Kidney glomerular epithelial cell (primary cell): ENCODE measurements at regions not wholly inside any gene's neighbourhood (a gene's known extent, or its start where the extent isn't known, plus 50 kb on each side); places are given as distances from the start of the nearest gene placed in this dataset.
A peak's percentile ranks its signal among the peaks of the same experiment; 100 is the strongest.

Experiments used
- DNase-seq: peaks from one replicate; lab custom pipeline; 2025; lab: John Stamatoyannopoulos, UW

GRCh38 chr20:12659942-12660341 lies 348.8 kb upstream of the SPTLC3 start:
- no peak for DNase-seq

GRCh38 chr20:12660918-12661317 lies 347.9 kb upstream of the SPTLC3 start:
- no peak for DNase-seq

GRCh38 chr20:12670301-12670700 lies 338.5 kb upstream of the SPTLC3 start:
- no peak for DNase-seq

- DNase-seq, result no peak
Measured at GRCh38 chr20:12673352-12673751, 335.4 kb upstream of the SPTLC3 start.

DNA sequence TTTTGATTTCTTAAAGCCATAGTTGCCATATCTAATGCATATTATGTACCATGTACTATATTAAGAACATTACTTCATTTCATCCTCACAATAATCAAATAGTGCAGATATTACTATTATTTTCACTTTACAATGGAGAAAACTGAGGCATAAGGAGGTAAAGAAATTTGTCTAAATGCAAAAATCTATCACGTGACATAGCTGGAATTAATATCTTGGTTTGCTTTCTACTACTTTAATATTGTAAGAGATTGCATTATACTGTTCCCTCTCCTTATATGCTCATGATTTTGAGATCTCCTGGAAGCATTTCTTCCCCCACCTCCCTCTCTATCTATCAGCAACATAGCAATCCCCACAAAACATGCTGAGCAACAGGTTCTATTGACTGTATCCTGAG lies 330.8 kb upstream of the SPTLC3 start:
- no peak for DNase-seq

DNA sequence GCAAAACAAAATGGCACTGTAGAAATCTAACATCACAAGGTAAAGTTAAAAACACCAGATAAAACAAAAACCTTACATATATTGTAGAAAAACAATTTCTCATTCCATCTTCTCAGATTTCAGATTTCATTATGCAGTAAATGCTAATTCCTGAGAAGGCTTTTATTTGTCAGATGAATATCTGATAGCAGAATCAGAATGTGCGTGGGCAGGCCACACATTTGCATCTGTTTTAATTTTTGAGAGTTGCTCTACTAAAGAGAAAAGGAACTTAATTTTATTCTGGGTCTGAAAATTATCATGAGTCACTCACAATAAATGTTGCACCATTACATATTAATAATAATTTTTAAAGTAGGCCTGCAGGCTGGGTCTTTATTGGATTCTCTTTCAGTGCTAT lies 329.3 kb upstream of the SPTLC3 start:
- no peak for DNase-seq

GRCh38 chr20:12682613-12683012 lies 326.2 kb upstream of the SPTLC3 start:
- no peak for DNase-seq

DNA sequence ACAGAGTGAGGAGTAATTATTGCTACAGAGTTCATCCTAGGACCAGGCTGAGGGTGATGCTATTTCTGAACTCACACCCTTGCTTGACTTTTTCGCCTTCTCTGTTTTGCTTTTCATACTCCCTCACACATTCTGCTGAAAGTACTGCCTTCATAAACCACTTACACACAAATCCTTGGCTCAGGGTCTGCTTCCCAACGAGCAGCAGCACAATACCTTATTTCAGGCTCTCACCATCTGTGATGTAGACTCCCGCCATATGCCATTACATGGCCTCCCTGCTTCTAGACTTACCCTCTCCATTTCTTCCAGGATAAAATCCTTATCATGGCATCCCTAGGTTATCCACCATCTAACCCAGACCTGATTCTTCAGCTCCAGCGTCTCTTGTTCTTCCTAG lies 321.3 kb upstream of the SPTLC3 start:
- DNase-seq, result no peak

- DNase-seq, result no peak
Measured at GRCh38 chr20:12695937-12696336, 312.8 kb upstream of the SPTLC3 start.

DNA sequence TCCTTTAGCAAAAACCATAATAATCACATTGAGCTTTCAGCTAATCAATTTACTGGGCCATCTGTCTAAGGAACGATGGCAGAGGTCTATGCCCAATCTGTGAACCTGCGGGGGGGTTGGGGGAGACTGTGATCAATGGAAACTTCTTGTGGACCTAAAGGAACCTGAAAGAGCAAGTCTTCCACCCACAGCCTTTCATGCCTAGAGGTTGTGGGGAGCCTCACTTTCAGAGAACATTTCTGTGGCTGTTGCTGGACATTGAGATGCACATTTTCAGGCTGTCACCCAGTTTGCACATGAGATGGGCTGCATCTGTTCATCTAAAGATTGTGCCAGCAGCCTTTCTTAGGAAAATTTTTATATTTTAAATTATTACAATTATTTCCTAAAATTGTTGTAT lies 310.0 kb upstream of the SPTLC3 start:
- DNase-seq, result no peak

DNA sequence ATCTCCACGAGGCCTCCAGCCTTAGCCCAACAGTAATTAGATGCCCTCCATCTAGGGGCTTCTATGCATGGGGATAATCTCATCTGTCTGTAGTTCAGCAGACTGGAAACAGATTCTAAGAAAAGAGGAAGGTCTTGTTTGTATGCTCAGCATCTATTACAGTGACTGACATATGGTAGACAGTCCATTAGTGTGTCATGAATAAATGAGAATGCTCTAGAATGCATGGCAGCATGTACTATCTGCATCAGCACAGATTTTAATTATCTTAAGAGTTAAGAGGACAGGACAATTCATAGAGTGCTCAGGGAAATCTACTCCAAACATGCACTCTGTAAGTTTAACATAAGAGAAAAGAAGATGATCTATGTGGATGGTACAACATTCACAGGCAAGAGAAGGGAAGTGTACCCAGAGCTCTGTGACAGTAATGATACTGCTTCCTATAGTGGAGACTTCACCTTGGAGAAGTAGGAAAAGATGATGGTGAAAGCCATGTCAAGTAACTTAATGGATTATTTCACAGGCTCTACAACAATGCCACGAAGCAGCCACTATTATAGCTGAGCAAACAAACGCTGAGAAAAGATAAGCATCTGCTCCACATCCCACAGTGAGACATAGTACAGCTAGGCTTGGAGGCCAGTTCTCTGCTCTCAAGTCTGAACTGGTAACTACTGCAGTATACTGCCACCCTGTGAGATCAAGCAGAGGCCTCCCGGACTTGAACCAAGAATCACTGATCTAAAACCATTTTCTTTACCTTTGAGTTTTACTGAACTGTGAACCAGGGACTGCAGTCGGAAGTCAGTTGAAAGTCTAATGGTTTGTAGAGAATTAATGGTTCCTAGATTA lies 309.2 kb upstream of the SPTLC3 start:
- DNase-seq, result no peak

DNA sequence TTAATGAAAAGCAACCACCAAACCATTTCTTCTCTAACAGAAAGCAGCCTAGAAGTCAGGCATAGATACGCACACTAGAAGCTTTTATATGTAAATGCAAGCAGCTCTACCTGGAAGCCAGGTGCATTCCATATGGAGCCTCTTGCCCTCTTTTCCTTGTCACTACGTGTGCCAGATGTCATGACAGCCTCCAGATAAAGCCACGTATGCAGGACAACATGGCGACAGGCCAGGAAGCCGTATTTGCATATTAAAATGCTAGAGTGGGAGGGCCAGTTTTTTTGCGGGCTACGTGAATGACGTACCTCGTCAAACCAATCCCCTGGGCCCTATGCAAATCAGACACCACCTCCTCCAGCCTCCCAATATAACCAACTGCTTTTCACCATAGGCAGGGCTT lies 308.1 kb upstream of the SPTLC3 start:
- no peak for DNase-seq

DNA sequence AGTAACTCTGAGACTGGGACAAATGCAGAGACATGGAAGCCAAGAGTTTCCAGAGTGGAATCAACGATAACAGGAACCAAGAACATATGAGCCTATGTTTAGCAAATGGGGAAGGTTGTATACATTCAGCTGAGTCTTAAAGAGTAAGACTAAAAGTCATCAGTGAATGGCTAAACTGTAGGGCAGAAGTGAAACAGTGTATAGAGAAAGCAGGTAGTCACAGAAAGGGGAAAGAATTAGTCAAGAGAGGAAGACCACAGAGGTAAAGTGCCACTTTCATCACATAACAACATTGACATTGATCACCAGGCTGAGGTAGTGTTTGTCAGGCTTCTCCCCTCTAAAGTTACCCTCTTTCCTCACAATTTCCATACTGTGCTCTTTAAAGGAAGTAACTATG lies 306.5 kb upstream of the SPTLC3 start:
- DNase-seq, result no peak

- no peak for DNase-seq
Measured at GRCh38 chr20:12715371-12715770, 293.4 kb upstream of the SPTLC3 start.

DNA sequence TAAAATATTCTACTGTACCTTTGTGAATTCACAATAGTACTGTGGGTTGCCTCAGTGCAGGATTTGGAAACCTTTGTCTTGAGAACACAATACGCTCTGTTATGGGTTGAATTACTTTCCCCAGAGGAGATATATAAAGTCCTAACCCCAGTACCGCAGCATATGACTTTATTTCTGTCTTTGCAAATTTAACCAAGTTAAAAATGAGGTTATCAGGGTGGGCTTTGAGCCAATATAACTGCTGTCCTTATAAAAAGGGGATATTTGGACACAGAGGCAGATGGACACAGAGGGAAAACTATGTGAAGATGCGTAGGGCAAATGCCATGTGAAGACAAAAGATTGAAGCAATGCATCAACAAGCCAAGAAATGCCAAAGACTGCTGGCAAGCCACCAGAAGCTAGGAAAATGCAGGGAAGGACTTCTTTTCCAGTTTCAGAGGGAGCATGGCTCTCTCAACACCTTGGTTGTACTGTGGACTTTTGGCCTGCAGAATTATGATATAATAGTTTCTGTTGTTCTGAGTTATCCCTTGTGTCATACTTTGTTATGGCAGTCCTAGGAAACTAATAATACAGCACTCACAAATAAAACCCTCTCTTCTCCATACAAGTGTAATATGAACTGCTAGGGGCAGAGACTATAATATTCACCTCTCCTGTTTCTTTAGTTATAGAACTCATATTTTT lies 292.6 kb upstream of the SPTLC3 start:
- DNase-seq, result no peak

DNA sequence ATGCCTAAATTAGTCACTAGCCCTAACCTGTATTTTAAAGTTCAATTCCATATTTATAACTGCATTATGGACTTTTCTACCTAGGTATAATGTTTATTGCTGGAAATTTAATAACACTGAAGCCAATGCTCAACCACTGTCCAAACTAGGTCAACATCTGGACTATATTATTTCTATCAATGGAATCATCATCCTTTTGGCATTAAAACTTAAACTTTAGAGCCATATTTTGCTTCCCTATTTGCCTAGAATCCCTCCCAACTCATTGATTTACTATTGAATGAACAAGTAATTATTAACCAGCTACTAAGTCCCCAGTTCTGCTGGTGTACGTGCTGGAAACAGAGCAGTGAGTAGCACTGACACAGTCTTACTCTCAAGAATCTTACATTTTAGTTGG lies 291.7 kb upstream of the SPTLC3 start:
- no peak for DNase-seq

GRCh38 chr20:12718619-12719018 lies 290.2 kb upstream of the SPTLC3 start:
- no peak for DNase-seq

GRCh38 chr20:12721636-12722035 lies 287.1 kb upstream of the SPTLC3 start:
- no peak for DNase-seq

DNA sequence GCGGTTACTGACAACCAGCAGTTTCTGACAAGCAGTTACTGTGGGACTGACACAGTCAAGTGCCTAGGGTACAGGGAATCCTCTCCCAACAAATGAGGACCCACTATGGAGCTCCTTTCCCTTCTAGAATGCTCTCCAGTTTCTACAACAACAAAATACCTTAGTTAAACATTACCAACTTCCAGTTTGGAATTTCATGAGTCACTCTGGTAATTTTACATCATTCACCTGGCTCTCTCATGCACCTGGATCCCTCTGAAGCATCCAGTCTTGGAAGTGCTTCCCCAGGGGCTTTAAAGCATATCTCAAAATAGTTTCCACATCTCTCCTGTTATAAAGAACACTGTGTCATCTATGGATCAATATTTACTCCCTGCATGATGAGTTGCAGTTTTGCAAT lies 286.7 kb upstream of the SPTLC3 start:
- peak; percentile 15 for DNase-seq

GRCh38 chr20:12723811-12724210 lies 285.0 kb upstream of the SPTLC3 start:
- DNase-seq, result no peak

GRCh38 chr20:12728782-12729181 lies 280.0 kb upstream of the SPTLC3 start:
- no peak for DNase-seq

DNA sequence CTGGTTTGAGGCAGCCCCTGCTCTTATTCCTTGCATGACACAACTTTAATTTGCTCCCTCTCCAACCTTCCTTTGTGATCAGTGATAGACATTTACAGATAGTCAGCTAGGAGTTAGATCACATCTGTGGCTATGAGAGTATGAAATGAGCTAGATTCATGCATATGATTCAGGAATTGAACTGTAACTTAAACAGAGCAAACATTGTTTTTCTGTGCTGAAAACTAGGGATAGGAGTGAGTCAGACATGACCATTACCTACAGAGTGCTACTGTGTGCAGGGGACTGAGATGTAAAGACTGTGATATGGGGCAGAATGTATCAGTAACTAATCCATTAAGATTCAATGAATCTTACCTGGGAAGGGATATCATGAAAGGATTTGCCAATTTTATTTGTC lies 279.4 kb upstream of the SPTLC3 start:
- no peak for DNase-seq

GRCh38 chr20:12733811-12734210 lies 275.0 kb upstream of the SPTLC3 start:
- DNase-seq, result peak; percentile 8

DNA sequence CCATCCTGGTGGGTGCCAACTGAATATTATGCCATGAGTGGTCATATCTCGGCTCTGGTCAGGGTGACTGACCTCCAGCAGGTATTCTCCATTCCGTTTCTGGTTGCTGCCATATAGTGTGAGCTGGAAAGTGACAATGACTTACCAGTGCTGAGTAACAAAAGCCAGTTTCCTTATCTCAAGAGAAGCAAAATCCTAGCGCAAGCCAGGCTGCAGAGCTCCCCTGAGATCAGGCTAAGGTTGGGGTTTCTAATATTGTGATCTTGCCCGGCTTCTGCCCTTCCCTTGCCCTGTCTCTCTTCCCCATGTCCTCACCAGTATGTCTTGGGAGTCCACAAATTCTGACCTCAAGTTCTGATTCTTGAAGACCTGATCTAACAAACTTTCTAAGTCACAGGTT lies 271.3 kb upstream of the SPTLC3 start:
- no peak for DNase-seq
